T47D (cell line): ENCODE measurements at regions not wholly inside any gene's neighbourhood (a gene's known extent, or its start where the extent isn't known, plus 50 kb on each side); places are given as distances from the start of the nearest gene placed in this dataset.
"Not testable (repeated sequence)": the region's sequence is repeated elsewhere in the genome, so short reads cannot be mapped to it uniquely, and the experiment has no call there.

Source experiments
- DNase-seq, 2 experiments: peaks; one replicate each; pipeline versions ENCODE4 v3.0.0 to v3.0.0-alpha.2; 2011 to 2012; ENCODE audit warnings: low read depth in 1 of 2, low spot score in 1 of 2
- JUND ChIP-seq: IDR thresholded peaks from 2 replicates; pipeline ENCODE4 v1.6.1; 2012; ENCODE audit warnings: low read depth
- in situ Hi-C: cut with HindIII; loops from 2 replicates; pipeline ENCODE4 v1.10.0; 2016; ENCODE audit warnings: low sequenced_read_pairs, low pct_unique_long_range_greater_than_20kb

- TF ChIP-seq JUND: no peak
- in situ Hi-C loops: no loop called here
- DNase-seq: no peak
Measured at GRCh38 chr1:81738875-81739274, 61.9 kb upstream of the ADGRL2 start.

- in situ Hi-C loops: no loop called here
- no peak for TF ChIP-seq JUND
- DNase-seq: no peak
Measured at GRCh38 chr1:81733480-81733879, 67.3 kb upstream of the ADGRL2 start.

- in situ Hi-C loops: no loop called here
- no peak for DNase-seq
- TF ChIP-seq JUND: no peak
Measured at GRCh38 chr1:81731989-81732388, 68.7 kb upstream of the ADGRL2 start.

- in situ Hi-C loops: no loop called here
- DNase-seq: no peak
- no peak for TF ChIP-seq JUND
Measured at GRCh38 chr1:81730881-81731280, 69.9 kb upstream of the ADGRL2 start.

- in situ Hi-C loops, DNase-seq: not testable (repeated sequence)
Measured at GRCh38 chr1:81730299-81730698, 70.4 kb upstream of the ADGRL2 start.

GRCh38 chr1:81729818-81730217 lies 70.9 kb upstream of the ADGRL2 start:
- TF ChIP-seq JUND: no peak
- in situ Hi-C loops: no loop called here
- DNase-seq: no peak

GRCh38 chr1:81729239-81729638 lies 71.5 kb upstream of the ADGRL2 start:
- no peak for TF ChIP-seq JUND
- DNase-seq: no peak
- in situ Hi-C loops: no loop called here

GRCh38 chr1:81725823-81726222 lies 74.9 kb upstream of the ADGRL2 start:
- no peak for DNase-seq
- in situ Hi-C loops: no loop called here
- no peak for TF ChIP-seq JUND

GRCh38 chr1:81722631-81723328 lies 78.0 kb upstream of the ADGRL2 start:
- in situ Hi-C loops, DNase-seq: not testable (repeated sequence)

- DNase-seq, in situ Hi-C loops: not testable (repeated sequence)
Measured at GRCh38 chr1:81720256-81720655, 80.5 kb upstream of the ADGRL2 start.

- in situ Hi-C loops: no loop called here
- TF ChIP-seq JUND: no peak
- no peak for DNase-seq
Measured at GRCh38 chr1:81717230-81717629, 83.5 kb upstream of the ADGRL2 start.

GRCh38 chr1:81715391-81715790 lies 85.3 kb upstream of the ADGRL2 start:
- DNase-seq: no peak
- in situ Hi-C loops: no loop called here
- TF ChIP-seq JUND: no peak

- in situ Hi-C loops: no loop called here
- no peak for DNase-seq
- TF ChIP-seq JUND: no peak
Measured at GRCh38 chr1:81714636-81715035, 86.1 kb upstream of the ADGRL2 start.

- in situ Hi-C loops: no loop called here
- no peak for DNase-seq
- TF ChIP-seq JUND: no peak
Measured at GRCh38 chr1:81712425-81712824, 88.3 kb upstream of the ADGRL2 start.
